Astrocyte (in vitro differentiated cells and primary cell): ENCODE measurements at regions not wholly inside any gene's neighbourhood (a gene's known extent, or its start where the extent isn't known, plus 50 kb on each side); places are given as distances from the start of the nearest gene placed in this dataset.

ENCODE experiments used
- DNase-seq: peaks from one replicate; pipeline ENCODE4 v3.0.0-alpha.2; 2010; ENCODE audit warnings: low read depth
- FAIRE-seq: peaks from 2 replicates; lab custom pipeline; 2011; peaks lifted over from hg19 to GRCh38; lab: Jason Lieb, UNC
- H2AFZ ChIP-seq: 2 replicates; pipeline ENCODE4 v1.6.0; 2012; ENCODE audit warnings: low read depth, low read length, inconsistent platforms
- H3K27ac ChIP-seq: 2 replicates; pipeline ENCODE4 v1.5.1; 2011; ENCODE audit warnings: low read depth, low read length, inconsistent platforms
- H3K27me3 ChIP-seq: 2 replicates; pipeline ENCODE4 v1.6.0; 2011; ENCODE audit warnings: low read length, inconsistent platforms; ENCODE audit not compliant: insufficient read depth
- H3K36me3 ChIP-seq: 2 replicates; pipeline ENCODE4 v1.5.1; 2011; ENCODE audit warnings: low read length, inconsistent platforms; ENCODE audit not compliant: insufficient read depth
- H3K4me1 ChIP-seq: 2 replicates; pipeline ENCODE4 v1.5.1; 2011; ENCODE audit warnings: low read length, inconsistent platforms; ENCODE audit not compliant: insufficient read depth
- H3K4me2 ChIP-seq: 2 replicates; pipeline ENCODE4 v1.6.0; 2012; ENCODE audit warnings: low read length, inconsistent platforms
- H3K4me3 ChIP-seq: 2 replicates; pipeline ENCODE4 v1.5.1; 2011; ENCODE audit warnings: low read depth, mild to moderate bottlenecking, low read length, inconsistent platforms; ENCODE audit not compliant: insufficient read depth
- H3K79me2 ChIP-seq: 2 replicates; pipeline ENCODE4 v1.6.0; 2012; ENCODE audit warnings: mild to moderate bottlenecking, low read length, inconsistent platforms; ENCODE audit not compliant: insufficient read depth
- H3K9ac ChIP-seq: 2 replicates; pipeline ENCODE4 v1.6.0; 2012; ENCODE audit warnings: mild to moderate bottlenecking, low read length, inconsistent platforms
- H3K9me3 ChIP-seq: 2 replicates; pipeline ENCODE4 v1.5.1; 2012; ENCODE audit warnings: low read depth, mild to moderate bottlenecking, low read length, inconsistent platforms; ENCODE audit not compliant: insufficient read depth
- H4K20me1 ChIP-seq: 2 replicates; pipeline ENCODE4 v1.6.0; 2012; ENCODE audit warnings: low read length, inconsistent platforms; ENCODE audit not compliant: insufficient read depth
- H3K27ac Mint-ChIP-seq: one replicate; pipeline ENCODE4 v1.8.0; 2021; ENCODE audit warnings: mild to moderate bottlenecking, mixed read lengths; ENCODE audit not compliant: unreplicated experiment
- H3K27me3 Mint-ChIP-seq: one replicate; pipeline ENCODE4 v1.8.0; 2021; ENCODE audit warnings: low read depth, mixed read lengths; ENCODE audit not compliant: unreplicated experiment
- H3K36me3 Mint-ChIP-seq: one replicate; pipeline ENCODE4 v1.8.0; 2021; ENCODE audit warnings: low read depth, mixed read lengths; ENCODE audit not compliant: unreplicated experiment
- H3K4me1 Mint-ChIP-seq: one replicate; pipeline ENCODE4 v1.8.0; 2021; ENCODE audit warnings: low read depth, mixed read lengths; ENCODE audit not compliant: unreplicated experiment
- H3K4me3 Mint-ChIP-seq: one replicate; pipeline ENCODE4 v1.8.0; 2021; ENCODE audit warnings: mild to moderate bottlenecking, moderate library complexity, mixed read lengths; ENCODE audit not compliant: unreplicated experiment
- H3K9me3 Mint-ChIP-seq: one replicate; pipeline ENCODE4 v1.8.0; 2021; ENCODE audit warnings: mild to moderate bottlenecking, mixed read lengths; ENCODE audit not compliant: unreplicated experiment
- CTCF ChIP-seq: IDR thresholded peaks from 2 replicates; pipeline ENCODE4 v1.5.1; 2011; ENCODE audit warnings: low read depth, mild to moderate bottlenecking, inconsistent platforms, low read length, moderate library complexity; ENCODE audit not compliant: insufficient read depth
- EZH2 ChIP-seq: IDR thresholded peaks from 2 replicates; pipeline ENCODE4 v1.6.1; 2012; ENCODE audit warnings: mild to moderate bottlenecking, low read length, inconsistent platforms; ENCODE audit not compliant: insufficient read depth

DNA sequence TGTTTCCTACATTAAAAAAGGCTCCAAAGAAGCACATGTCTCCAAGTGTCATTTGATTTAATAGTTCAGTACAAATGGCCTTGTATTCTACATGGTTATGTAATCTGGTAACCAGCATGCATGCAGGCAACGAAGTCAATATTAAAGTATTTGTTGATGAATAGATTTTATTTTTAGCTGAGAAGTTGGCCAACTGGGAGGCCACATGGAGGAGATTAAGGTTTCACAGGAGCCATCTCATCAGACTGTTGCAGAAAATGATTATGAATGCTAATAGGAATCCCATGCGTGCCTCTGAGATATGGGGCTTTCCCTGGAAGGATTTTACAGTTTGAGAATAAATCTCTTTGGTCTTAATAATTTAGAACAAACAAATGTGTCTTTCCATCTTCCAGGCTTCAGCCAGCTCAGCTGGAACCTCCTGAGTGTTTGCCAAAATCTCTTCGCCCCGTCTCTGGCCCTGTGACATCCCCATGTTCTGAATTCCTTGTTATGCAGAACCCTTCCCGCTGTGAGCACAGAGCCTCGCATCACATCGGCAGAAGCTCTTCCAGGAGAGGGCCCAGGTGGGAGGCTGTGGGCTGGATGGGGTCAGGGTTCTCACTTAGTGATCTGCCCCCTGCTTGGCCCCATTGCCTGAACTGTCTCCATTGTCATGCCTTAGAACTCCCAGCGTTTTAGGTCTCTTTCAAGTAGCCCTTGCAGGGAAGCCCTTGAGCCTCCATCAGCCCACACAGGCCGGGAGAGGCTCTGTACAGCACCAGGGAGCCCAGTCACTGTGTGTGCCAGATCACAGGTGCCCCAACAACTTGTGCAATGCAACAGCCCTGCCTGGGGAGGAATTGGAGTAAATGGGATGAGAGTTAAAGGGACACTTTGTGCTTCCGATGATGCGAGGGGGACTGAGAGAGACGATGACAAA lies 190.5 kb upstream of the TWIST2 start:
- Histone ChIP-seq H3K9me3 (no peaks in the 10 kb centered on the region), H3K4me1 (no peaks in the 10 kb centered on the region), H2AFZ (no peak overlapping the region), H4K20me1 (no peaks in the 10 kb centered on the region), H3K4me2 (no peak overlapping the region), H3K36me3 (no peaks in the 10 kb centered on the region), H3K79me2 (no peaks in the 10 kb centered on the region), H3K27ac (no peak overlapping the region), H3K9ac (no peak overlapping the region), H3K27me3 (no peaks in the 10 kb centered on the region), H3K4me3 (no peak overlapping the region)
- Mint-ChIP-seq H3K9me3 (peaks cover 10% of the 10 kb centered on the region), H3K36me3 (no peaks in the 10 kb centered on the region), H3K4me1 (peaks cover 6% of the 10 kb centered on the region), H3K27ac (no peak overlapping the region), H3K27me3 (peaks cover 19% of the 10 kb centered on the region), H3K4me3 (no peak overlapping the region)
- TF ChIP-seq CTCF = no peak
- TF ChIP-seq EZH2 = no peak
- DNase-seq (no peak), FAIRE-seq (no peak)

DNA sequence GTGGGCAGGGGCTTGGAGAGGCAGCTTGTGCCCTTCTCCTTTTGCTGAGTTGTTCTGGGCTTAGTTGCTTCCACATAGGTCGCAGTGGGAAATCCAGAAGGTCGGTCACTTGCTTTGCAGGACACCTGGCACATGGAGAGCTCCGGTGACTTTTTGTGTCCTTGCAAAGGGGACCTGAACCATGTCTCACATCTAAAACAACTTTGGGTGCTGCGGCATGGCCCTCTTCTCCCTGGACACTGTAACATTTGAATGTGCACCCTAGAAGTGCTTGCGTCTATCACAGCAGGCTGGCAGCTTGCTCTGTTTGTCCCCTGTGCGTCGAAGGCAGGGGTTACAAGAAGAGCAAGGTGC lies 189.9 kb upstream of the TWIST2 start:
- no peak overlapping the region for H3K4me3 Mint-ChIP-seq
- Histone ChIP-seq H3K79me2 (no peaks in the 10 kb centered on the region), H2AFZ (no peak overlapping the region), H3K9ac (no peak overlapping the region), H3K36me3 (no peaks in the 10 kb centered on the region), H4K20me1 (no peaks in the 10 kb centered on the region), H3K27ac (no peak overlapping the region), H3K27me3 (no peaks in the 10 kb centered on the region), H3K4me2 (no peak overlapping the region), H3K4me1 (no peaks in the 10 kb centered on the region), H3K4me3 (no peak overlapping the region), H3K9me3 (no peaks in the 10 kb centered on the region)
- FAIRE-seq (no peak), DNase-seq (no peak)
- H3K9me3 Mint-ChIP-seq = peaks cover 10% of the 10 kb centered on the region
- H3K27me3 Mint-ChIP-seq = peaks cover 19% of the 10 kb centered on the region
- H3K36me3 Mint-ChIP-seq = no peaks in the 10 kb centered on the region
- no peak overlapping the region for H3K27ac Mint-ChIP-seq
- H3K4me1 Mint-ChIP-seq = peaks cover 6% of the 10 kb centered on the region
- TF ChIP-seq CTCF = no peak

DNA sequence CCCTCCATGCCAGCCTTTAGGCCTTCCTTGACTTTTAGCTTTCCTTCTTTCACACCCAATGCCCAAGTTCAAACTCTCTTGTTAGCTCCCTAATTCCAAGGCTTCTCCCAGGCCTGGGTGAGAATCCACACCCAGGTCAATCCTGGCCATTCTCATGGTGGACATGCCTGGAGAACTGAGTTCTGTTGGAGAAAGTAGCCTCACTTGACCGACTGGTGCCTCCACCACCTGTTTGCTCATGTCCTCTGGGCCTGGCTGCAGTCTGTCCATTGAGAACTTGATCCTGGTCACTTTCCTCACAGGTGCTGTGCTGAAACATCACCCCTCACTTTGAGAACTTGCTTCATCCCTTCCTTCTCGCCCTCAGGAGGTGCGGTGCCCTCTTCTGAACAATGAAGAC lies 189.1 kb upstream of the TWIST2 start:
- Histone ChIP-seq H3K36me3 (no peaks in the 10 kb centered on the region), H3K27ac (no peak overlapping the region), H3K79me2 (no peaks in the 10 kb centered on the region), H3K9ac (no peak overlapping the region), H3K4me2 (no peak overlapping the region), H3K27me3 (no peaks in the 10 kb centered on the region), H2AFZ (no peak overlapping the region), H4K20me1 (no peaks in the 10 kb centered on the region), H3K4me1 (no peaks in the 10 kb centered on the region), H3K9me3 (no peaks in the 10 kb centered on the region), H3K4me3 (no peak overlapping the region)
- H3K4me1 Mint-ChIP-seq = peaks cover 4% of the 10 kb centered on the region
- H3K4me3 Mint-ChIP-seq = no peak overlapping the region
- H3K9me3 Mint-ChIP-seq = peaks cover 10% of the 10 kb centered on the region
- H3K27me3 Mint-ChIP-seq = peaks cover 19% of the 10 kb centered on the region
- FAIRE-seq (no peak), DNase-seq (no peak)
- no peak for TF ChIP-seq CTCF
- no peak for TF ChIP-seq EZH2
- H3K36me3 Mint-ChIP-seq = no peaks in the 10 kb centered on the region
- no peak overlapping the region for H3K27ac Mint-ChIP-seq
